ENCODE measurements at regions not wholly inside any gene's neighbourhood (a gene's known extent, or its start where the extent isn't known, plus 50 kb on each side); places are given as distances from the start of the nearest gene placed in this dataset.

GRCh38 chr15:70179309-70179892 is 81.7 kb upstream of the TLE3 start:
- TF ChIP-seq CTCF (IDR thresholded peaks at IDR 0.05) (no peak), POLR2AphosphoS5 (IDR thresholded peaks at IDR 0.05; ENCODE audit: insufficient read depth in 1 of 2, low read depth in 1 of 2) (no peak)
